HG03442 (cell line): ENCODE measurements at regions not wholly inside any gene's neighbourhood (a gene's known extent, or its start where the extent isn't known, plus 50 kb on each side); places are given as distances from the start of the nearest gene placed in this dataset.
"Not testable (repeated sequence)": the region's sequence is repeated elsewhere in the genome, so short reads cannot be mapped to it uniquely, and the experiment has no call there.

Source experiments
- ATAC-seq: cut with Tn5 transposase; IDR thresholded peaks from one replicate; pipeline ENCODE4 v1.9.1; 2021; ENCODE audit warnings: mild to moderate bottlenecking, moderate library complexity; ENCODE audit not compliant: unreplicated experiment

DNA sequence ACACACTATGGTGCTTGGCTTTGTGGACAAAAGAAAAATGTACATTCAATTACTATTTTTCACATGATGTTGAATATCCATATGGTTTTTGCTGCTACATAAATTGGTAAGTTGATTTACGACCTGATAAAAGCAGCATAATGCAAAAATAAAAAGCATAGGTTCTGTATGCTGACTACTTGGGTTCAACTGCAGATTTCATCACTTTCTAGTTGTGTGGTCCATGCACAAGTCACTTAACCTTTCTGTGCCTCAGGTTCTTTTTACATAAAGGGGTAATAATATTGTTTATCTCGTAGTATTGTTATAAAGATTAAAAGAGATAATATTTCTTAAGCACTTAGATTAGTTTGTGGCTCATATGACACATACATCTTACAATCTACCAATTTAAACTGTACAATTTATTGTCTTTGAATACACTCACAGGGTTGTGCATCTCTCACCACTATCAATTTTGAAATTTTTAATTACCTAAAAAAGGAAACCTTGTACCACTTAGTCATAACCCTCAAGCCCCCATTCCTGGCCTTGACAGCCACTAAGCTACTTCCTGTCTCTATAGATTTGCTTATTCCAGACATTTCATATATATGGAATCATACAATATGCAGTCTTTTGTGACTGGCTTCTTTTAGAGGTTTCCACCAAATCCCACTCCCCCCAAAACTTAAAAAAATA lies 1443.9 kb downstream of the SUCLG1 start:
- ATAC-seq = no peak

DNA sequence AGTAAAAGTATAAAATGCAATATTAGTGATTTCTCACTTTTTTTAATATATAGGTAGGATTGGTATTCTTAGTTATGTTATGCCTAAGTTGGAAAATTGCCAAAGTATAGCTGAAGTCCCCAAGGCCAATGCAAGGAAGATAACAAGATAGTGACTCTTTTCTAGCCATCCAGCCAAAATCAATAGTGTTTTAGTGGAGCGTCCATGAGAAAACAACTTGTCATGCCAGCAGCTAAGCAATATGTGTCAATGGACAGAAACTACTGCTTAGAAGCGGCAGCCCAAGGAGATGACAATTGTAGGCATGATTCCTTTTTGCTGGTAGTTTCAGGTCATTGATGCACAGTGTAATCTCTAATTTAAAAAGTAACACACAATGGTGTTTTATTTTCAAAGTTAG lies 1444.6 kb downstream of the SUCLG1 start:
- no peak for ATAC-seq

- no peak for ATAC-seq
These were observed 1452.1 kb downstream of the SUCLG1 start for GRCh38 chr2:83006961-83007360.

DNA sequence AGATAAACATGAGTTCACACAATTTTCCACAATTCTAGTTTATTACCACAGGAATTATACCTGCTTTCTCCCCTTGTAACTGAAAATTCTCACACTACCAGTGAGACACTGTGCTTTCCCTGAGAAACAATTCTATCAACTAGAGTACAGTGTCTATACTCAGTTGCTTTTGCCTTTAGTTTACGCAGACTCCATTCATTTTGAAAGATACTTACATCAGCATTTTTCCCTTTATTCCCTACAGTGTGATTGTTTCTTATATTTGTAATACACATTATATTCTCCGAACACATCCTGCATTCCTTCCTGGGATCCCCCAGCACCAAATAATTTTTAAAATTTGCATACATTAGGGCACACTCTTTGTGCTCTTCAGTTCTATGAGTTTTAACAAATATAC lies 1455.5 kb downstream of the SUCLG1 start:
- ATAC-seq = no peak

DNA sequence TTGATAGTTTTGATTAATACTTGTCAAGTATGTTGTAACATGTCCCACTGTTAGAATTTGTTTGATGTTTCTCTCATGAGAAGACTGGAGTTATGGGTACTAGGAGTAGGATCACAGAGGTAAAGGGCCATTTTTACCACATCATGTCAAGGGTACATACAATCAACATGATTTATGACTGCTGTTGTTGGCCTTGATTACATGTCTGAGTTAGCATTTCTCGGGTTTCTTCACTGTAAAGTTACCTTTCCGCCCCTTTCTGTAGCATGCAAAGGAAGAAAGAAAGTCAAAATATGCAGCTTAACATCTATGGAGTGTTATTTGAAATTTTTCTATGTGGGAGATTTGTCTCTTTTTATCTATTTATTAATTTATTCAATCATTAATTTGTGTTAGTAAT lies 1456.4 kb downstream of the SUCLG1 start:
- no peak for ATAC-seq

DNA sequence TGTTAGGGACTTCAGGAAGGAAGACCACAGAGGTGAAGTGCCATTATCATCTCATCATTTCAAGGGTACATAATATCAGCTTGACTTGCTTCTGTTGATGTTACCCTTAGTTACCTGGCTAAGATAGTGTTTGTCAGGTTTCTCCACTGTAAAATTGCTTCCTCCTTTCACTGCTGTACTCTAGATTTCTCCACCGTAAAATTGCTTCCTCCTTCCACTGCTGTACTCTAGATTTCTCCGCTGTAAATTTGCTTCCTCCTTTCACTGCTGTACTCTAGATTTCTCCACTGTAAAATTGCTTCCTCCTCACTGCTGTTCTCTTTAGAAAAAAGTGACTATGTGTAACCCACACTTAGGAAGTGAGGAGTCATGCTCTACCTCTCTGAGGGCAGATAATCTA lies 1460.3 kb downstream of the SUCLG1 start:
- ATAC-seq = no peak

- no peak for ATAC-seq
These were observed 1462.9 kb downstream of the SUCLG1 start for GRCh38 chr2:82996217-82996616.

DNA sequence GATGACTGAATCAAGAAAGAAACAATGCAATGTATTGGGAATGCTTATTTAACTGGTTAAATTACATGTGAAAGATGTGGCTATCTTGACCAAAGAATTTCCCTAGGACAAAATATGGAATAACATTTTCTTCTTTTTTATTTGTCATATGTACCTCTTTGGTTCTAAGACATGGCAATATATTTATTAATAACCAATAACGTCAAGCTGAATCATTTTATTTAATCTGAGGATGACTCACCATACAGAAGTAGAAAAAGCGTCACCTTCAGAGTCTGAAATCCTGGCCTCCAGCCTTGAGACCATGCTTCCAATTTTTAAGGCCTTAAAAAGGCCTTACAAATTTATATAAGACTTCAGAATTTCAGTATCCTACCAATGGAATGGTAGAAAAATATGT lies 1464.9 kb downstream of the SUCLG1 start:
- ATAC-seq = no peak

GRCh38 chr2:82993609-82994008 lies 1465.5 kb downstream of the SUCLG1 start:
- ATAC-seq = no peak

DNA sequence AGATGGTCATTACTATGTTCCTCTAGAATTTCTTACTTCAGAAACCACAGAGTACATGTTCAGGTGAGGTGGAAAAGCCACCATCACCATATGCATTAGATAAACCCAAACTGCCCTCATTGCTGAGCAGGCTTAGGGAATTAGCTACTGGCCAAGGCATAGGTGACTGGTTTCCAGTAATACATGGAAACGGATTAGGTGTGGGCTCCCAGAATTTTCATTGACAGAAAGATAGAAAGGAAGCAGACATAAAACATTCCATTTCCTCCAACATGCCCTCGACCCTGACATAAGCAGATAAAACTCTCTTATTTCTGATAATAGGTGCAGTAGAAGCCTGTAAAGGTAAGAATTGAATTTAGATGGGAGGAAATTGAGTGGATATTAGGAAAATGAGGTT lies 1466.1 kb downstream of the SUCLG1 start:
- no peak for ATAC-seq

DNA sequence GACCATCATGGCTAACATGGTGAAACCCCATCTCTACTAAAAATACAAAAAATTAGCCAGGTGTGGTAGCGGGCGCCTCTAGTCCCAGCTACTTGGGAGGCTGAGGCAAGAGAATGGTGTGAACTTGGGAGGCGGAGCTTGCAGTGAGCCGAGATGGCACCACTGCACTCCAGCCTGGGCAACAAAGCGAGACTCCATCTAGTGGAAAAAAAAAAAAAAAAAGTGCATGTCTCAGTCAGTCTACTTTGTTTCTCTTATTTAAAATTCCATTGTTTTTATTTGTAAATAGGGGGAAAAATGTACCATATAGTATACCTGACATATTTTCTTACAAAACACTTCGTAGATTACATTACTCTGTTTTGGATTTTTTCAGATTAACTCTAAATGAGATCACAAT lies 1471.4 kb downstream of the SUCLG1 start:
- ATAC-seq = not testable (repeated sequence)

- no peak for ATAC-seq
These were observed 1472.2 kb downstream of the SUCLG1 start for GRCh38 chr2:82986899-82987298.

GRCh38 chr2:82985572-82986197 lies 1473.4 kb downstream of the SUCLG1 start:
- ATAC-seq = no peak

DNA sequence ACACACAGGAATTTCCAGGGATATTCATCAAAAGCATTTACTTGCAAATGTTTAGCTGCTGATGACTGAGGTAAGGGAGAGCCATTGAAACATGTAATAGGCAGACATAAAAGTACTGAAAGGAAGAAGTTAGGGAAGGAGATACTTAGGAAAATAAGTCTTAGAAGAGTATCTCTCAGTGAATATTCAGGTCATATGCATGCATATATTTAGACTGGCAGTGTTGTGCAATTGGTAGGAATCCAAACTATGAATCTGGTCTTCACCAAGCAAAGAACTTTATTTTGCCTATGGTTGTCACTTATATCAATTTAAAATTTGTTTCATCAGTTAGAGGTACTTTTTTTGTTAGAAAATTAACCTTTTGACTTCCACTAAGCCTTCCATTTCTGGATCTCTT lies 1490.7 kb downstream of the SUCLG1 start:
- ATAC-seq = no peak

DNA sequence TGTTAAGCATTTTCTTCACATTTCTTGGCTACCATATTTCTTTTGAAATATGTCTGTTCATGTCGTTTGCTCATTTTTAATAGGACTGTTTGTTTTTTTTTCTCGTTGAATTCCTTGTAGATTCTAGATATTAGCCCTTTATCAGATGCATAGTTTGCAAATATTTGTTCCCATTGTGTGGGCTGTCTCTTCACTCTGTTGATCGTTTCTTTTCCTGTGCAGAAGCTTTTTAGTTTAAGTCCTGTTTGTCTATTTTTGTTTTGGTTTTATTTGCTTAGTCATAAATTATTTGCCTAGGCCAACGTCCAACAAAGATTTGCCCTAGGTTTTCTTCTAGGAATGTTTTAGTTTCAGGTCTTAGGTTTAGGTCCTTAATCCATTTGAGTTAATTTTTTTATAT lies 1494.7 kb downstream of the SUCLG1 start:
- no peak for ATAC-seq

DNA sequence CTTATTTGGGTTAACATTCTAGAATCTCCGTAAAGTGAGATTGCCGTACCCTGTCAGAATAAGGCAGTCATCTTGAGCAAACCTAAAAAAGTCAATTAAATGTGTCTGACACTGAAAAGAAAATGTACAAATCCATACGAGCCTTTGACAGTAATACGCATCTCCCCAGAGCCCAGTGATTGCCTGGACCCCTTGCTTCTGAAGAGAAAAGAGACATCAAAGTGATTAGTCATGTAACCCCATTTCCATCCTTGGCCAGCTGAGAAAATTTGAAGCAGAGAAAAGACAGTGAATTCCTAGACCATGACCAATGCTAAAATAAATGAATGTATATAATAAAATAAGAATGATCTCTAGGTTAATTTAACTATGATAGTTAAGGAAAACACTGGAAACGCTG lies 1499.4 kb downstream of the SUCLG1 start:
- ATAC-seq = no peak

DNA sequence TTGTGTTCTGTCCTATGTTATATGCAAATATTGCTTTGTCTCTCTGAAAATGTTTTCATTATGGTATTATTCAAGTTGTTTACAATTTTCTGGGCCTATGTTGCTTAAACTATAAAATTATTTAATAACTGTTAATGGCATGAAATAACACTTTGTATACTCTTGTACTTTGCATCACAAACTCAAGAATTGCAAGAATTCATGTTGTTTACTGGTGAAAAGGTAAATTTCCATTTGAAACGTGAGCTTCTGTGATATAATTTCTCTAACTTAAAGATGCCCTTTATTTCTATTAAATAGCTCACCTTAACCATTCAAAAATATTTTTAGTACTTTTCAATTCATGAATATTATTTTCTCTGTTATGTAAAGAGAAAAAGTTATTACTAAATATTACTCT lies 1504.2 kb downstream of the SUCLG1 start:
- ATAC-seq = no peak

DNA sequence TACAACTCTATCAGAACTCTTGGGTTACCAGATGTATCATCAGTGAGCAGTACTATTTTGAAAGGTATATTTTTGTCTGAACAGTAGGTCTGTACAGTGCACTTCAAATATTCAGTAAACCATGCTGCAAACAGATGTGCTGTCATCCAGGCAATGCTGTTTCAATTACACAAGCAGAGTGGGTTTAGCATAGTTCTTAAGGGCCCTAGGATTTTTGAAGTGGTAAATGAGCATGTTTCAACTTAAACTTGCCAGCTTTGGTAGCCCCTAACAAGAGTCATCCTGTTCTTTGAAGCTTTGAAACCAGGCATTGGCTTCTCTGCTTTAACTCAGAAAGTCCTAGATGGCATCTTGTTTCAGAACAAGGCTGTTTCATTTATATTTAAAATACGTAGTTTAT lies 1519.9 kb downstream of the SUCLG1 start:
- no peak for ATAC-seq

DNA sequence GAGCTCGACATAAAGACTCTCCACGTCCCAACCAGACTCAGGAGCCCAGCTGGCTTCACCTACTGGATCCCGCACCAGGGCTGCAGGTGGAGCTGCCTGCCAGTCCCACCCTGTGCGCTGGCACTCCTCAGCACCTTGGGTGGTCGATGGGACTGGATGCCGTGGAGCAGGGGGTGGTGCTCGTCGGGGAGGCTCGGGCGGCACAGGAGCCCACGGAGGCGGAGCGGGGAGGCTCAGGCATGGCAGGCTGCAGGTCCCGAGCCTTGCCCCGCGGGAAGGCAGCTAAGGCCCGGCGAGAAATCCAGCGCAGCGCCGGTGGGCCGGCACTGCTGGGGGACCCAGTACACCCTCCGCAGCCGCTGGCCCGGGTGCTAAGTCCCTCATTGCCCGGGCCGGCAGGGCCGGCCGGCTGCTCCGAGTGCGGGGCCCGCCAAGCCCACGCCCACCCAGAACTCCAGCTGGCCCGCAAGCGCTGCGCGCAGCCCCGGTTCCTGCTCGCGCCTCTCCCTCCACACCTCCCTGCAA lies 1520.7 kb downstream of the SUCLG1 start:
- not testable (repeated sequence) for ATAC-seq

GRCh38 chr2:82913566-82913965 lies 1545.5 kb downstream of the SUCLG1 start:
- no peak for ATAC-seq

DNA sequence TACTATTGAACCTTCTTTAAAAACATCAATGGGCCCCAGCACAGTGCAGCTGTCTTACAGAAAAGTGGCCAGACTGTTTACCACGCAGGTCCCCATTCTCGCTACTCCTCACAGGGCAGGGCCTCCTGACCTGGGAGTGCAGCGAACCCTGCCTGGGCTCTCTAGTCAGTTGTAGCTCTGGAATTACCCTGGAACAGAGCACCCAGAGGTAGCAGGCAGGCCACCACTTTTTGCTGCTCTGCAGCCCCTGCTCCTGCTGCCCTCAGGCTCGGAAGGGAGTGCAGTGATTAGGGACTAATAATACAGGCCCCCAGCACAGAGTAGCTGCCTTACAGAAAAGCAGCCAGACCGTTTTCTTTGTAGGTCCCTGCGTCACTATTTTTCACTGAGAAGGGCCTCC lies 1563.0 kb downstream of the SUCLG1 start:
- no peak for ATAC-seq

DNA sequence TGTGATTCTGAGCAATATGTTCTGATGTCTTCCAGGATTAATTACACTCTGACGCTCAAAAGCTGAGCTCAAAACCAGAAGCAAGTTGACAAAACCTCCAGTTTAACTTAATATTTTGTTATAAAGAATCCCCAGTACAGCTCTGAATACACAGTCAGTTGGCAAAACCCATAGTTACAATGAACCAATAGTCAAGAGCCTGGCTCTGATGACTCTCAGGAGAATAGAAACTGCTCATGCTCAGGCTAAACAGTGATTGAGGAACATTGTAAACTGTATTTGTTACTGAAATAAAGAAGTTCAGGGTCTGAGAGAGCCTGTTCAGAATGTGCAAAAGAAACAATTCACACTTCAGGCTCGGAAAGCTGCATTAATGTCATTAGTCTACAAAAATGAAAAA lies 1565.9 kb downstream of the SUCLG1 start:
- no peak for ATAC-seq

- ATAC-seq = no peak
These were observed 1579.3 kb downstream of the SUCLG1 start for GRCh38 chr2:82879803-82880202.
